Breast epithelium (tissue), 4 donors: ENCODE measurements at regions not wholly inside any gene's neighbourhood (a gene's known extent, or its start where the extent isn't known, plus 50 kb on each side); places are given as distances from the start of the nearest gene placed in this dataset.

Experiments used
- DNase-seq, 2 donors: peaks; one replicate each; pipeline ENCODE4 v3.0.0-alpha.2; 2019; ENCODE audit warnings: low spot score in 2 of 2
- H3K27ac ChIP-seq, 2 donors: fragments of 200-600 bp; sonication (generic) in 1 of 2; one replicate each; pipeline ENCODE4 v1.5.1; 2016 to 2019; ENCODE audit warnings: mild to moderate bottlenecking in 1 of 2
- H3K27me3 ChIP-seq, 2 donors: fragments of 200-600 bp; sonication (generic) in 1 of 2; one replicate each; pipeline versions ENCODE4 v1.5.1 to v1.6.0; 2017 to 2019; ENCODE audit warnings: control low read depth in 1 of 2, mild to moderate bottlenecking in 1 of 2
- H3K36me3 ChIP-seq: fragments of 200-600 bp; one replicate; pipeline ENCODE4 v1.5.1; 2019
- H3K4me1 ChIP-seq, 2 donors: fragments of 200-600 bp; sonication (generic); one replicate each; pipeline ENCODE4 v1.5.1; 2016 to 2019; ENCODE audit warnings: control low read depth in 1 of 2
- H3K4me3 ChIP-seq, 3 donors: fragments of 200-600 bp; sonication (generic); 1 replicate in 2 of 3; 2 replicates in 1 of 3; pipeline ENCODE4 v1.5.1; 2016 to 2019; ENCODE audit warnings: mild to moderate bottlenecking in 3 of 3, moderate library complexity in 2 of 3
- H3K9me3 ChIP-seq, 2 donors: fragments of 200-600 bp; sonication (generic) in 1 of 2; one replicate each; pipeline ENCODE4 v1.5.1; 2016 to 2019; ENCODE audit warnings: control low read depth in 1 of 2
- CTCF ChIP-seq, 3 donors: fragments of 450-650 bp; IDR thresholded peaks; one replicate each; pipeline ENCODE4 v1.5.1; 2016 to 2017; ENCODE audit warnings: antibody characterized with exemption in 3 of 3, mild to moderate bottlenecking in 3 of 3, moderate library complexity in 3 of 3
- POLR2A ChIP-seq: fragments of 450-650 bp; IDR thresholded peaks from one replicate; pipeline ENCODE4 v1.6.1; 2016; ENCODE audit warnings: antibody characterized with exemption, mild to moderate bottlenecking, moderate library complexity
- POLR2AphosphoS5 ChIP-seq, 3 donors: sonication (generic); formaldehyde crosslinking; IDR thresholded peaks; one replicate each; pipeline ENCODE4 v1.6.1; 2017; ENCODE audit warnings: antibody characterized with exemption in 3 of 3
- intact Hi-C: fragments of 100-400 bp; cut with DNase I; formaldehyde crosslinking; loops from one replicate; pipeline ENCODE4 v1.15.1; 2023; ENCODE audit warnings: low total_unique reads

- no peak for DNase-seq
- TF ChIP-seq POLR2A (no peak), POLR2AphosphoS5 (IDR thresholded peaks at IDR 0.05) (no peak), CTCF (IDR thresholded peaks at IDR 0.05) (no peak)
- intact Hi-C loops = no loop called here
- Histone ChIP-seq H3K4me3 (no peak overlapping the region), H3K36me3 (no peaks in the 10 kb centered on the region), H3K27me3 (no peaks in the 10 kb centered on the region), H3K27ac (no peak overlapping the region), H3K9me3 (no peaks in the 10 kb centered on the region), H3K4me1 (no peaks in the 10 kb centered on the region)
Observed at GRCh38 chr4:182082910-182083309, 160.3 kb upstream of the TENM3 start.

GRCh38 chr4:182083671-182084410, 159.4 kb upstream of the TENM3 start:
- Histone ChIP-seq H3K4me3 (no peak overlapping the region), H3K27me3 (no peaks in the 10 kb centered on the region), H3K9me3 (no peaks in the 10 kb centered on the region), H3K27ac (no peak overlapping the region), H3K4me1 (no peaks in the 10 kb centered on the region), H3K36me3 (no peaks in the 10 kb centered on the region)
- TF ChIP-seq POLR2AphosphoS5 (IDR thresholded peaks at IDR 0.05) (no peak), CTCF (IDR thresholded peaks at IDR 0.05) (no peak), POLR2A (no peak)
- intact Hi-C loops = no loop called here
- DNase-seq = no peak

- Histone ChIP-seq H3K4me1 (no peaks in the 10 kb centered on the region), H3K36me3 (no peaks in the 10 kb centered on the region), H3K4me3 (no peak overlapping the region), H3K9me3 (no peaks in the 10 kb centered on the region), H3K27me3 (no peaks in the 10 kb centered on the region), H3K27ac (no peak overlapping the region)
- no peak for DNase-seq
- TF ChIP-seq POLR2AphosphoS5 (IDR thresholded peaks at IDR 0.05) (no peak), CTCF (IDR thresholded peaks at IDR 0.05) (no peak), POLR2A (no peak)
- intact Hi-C loops = no loop called here
Observed at GRCh38 chr4:182085051-182085480, 158.1 kb upstream of the TENM3 start.

GRCh38 chr4:182089326-182089725, 153.9 kb upstream of the TENM3 start:
- TF ChIP-seq POLR2AphosphoS5 (IDR thresholded peaks at IDR 0.05) (no peak), CTCF (IDR thresholded peaks at IDR 0.05) (no peak), POLR2A (no peak)
- DNase-seq = no peak
- H3K4me1 ChIP-seq = no peaks in the 10 kb centered on the region
- no peaks in the 10 kb centered on the region for H3K9me3 ChIP-seq
- H3K36me3 ChIP-seq = no peaks in the 10 kb centered on the region
- H3K27me3 ChIP-seq = no peaks in the 10 kb centered on the region
- no peak overlapping the region for H3K4me3 ChIP-seq
- H3K27ac ChIP-seq = no peak overlapping the region
- intact Hi-C loops = no loop called here

- Histone ChIP-seq H3K27me3 (no peaks in the 10 kb centered on the region), H3K9me3 (no peaks in the 10 kb centered on the region), H3K4me1 (no peaks in the 10 kb centered on the region), H3K27ac (no peak overlapping the region), H3K36me3 (no peaks in the 10 kb centered on the region), H3K4me3 (no peak overlapping the region)
- intact Hi-C loops = no loop called here
- no peak for DNase-seq
- TF ChIP-seq CTCF (IDR thresholded peaks at IDR 0.05) = no peak
Observed at GRCh38 chr4:182090186-182090585, 153.0 kb upstream of the TENM3 start.
